ENCODE measurements at regions not wholly inside any gene's neighbourhood (a gene's known extent, or its start where the extent isn't known, plus 50 kb on each side); places are given as distances from the start of the nearest gene placed in this dataset.

DNA sequence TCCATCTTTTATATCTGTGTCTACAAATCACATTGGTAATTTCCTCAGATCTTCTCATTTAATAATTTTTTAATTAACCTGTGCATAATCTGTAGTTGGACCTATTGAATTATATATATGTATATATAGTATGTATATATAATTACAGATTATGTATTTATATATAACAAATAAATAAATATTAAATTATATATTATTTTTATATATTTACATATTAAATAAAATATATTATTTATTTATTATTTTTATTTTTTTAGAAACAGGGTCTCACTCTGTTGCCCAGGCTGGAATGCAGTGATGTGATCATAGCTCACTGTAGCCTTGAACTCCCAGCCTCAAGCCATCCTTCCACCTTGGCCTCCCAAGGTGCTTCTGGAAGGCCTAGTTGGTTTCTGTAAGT, 197.9 kb downstream of the FGF9 start:
- Histone ChIP-seq H3K36me3 (no peaks in the 10 kb centered on the region), H3K9me3 (peaks cover 0 to 5% (median 0%) of the 10 kb centered on the region in 12 donors), H3K4me1 (no peaks in the 10 kb centered on the region), H3K27ac (no peak overlapping the region), H3K4me3 (no peak overlapping the region), H3K27me3 (peaks cover 0 to 3% (median 0%) of the 10 kb centered on the region in 9 donors)
- intact Hi-C loops (cut with DNase I) = no loop called here
- DNase-seq (no peak), ATAC-seq (no peak)
- TF ChIP-seq POLR2A (IDR thresholded peaks at IDR 0.05) = no peak
- TF ChIP-seq, protein P1, sequence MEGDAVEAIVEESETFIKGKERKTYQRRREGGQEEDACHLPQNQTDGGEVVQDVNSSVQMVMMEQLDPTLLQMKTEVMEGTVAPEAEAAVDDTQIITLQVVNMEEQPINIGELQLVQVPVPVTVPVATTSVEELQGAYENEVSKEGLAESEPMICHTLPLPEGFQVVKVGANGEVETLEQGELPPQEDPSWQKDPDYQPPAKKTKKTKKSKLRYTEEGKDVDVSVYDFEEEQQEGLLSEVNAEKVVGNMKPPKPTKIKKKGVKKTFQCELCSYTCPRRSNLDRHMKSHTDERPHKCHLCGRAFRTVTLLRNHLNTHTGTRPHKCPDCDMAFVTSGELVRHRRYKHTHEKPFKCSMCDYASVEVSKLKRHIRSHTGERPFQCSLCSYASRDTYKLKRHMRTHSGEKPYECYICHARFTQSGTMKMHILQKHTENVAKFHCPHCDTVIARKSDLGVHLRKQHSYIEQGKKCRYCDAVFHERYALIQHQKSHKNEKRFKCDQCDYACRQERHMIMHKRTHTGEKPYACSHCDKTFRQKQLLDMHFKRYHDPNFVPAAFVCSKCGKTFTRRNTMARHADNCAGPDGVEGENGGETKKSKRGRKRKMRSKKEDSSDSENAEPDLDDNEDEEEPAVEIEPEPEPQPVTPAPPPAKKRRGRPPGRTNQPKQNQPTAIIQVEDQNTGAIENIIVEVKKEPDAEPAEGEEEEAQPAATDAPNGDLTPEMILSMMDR (IDR thresholded peaks at IDR 0.05) = no peak

DNA sequence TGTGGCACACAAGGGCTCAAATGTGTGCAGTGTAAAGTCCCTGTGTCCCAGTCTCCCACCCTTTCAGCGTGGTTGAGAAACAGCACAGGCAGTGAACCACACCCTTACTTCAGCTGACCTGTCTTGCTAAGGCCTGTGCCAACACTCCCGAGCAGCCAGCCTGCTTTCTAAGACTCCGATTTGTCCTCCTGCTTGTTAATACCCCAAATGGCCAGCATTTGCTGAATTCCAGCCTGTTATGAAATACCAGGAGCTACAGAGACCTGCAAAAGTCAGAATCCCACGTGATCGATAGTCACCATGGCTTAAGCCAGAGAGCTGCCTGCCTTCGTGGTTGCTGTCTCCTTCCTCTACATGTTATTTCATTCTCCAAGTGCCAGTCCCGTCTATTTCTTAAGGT, 200.5 kb downstream of the FGF9 start:
- Histone ChIP-seq H3K4me1 (no peaks in the 10 kb centered on the region), H3K4me3 (no peak overlapping the region), H3K9me3 (no peaks in the 10 kb centered on the region), H3K27ac (no peak overlapping the region), H3K36me3 (no peaks in the 10 kb centered on the region), H3K27me3 (peaks cover 0 to 3% (median 0%) of the 10 kb centered on the region in 9 donors)
- ATAC-seq = no peak
- 82 to 88% (median 87%) methylated on average over 7 of the region's 7 CpGs for WGBS, 4 donors
- TF ChIP-seq, protein P1 (IDR thresholded peaks at IDR 0.05) = no peak
- no peak for TF ChIP-seq POLR2A (IDR thresholded peaks at IDR 0.05)
- intact Hi-C loops (cut with DNase I) = loop anchor here in 1 of 10 donors (10.0 kb wide), 1 partner anchor 883 kb away; no protein-coding TSS in a partner anchor
- DNase-seq = no peak

DNA sequence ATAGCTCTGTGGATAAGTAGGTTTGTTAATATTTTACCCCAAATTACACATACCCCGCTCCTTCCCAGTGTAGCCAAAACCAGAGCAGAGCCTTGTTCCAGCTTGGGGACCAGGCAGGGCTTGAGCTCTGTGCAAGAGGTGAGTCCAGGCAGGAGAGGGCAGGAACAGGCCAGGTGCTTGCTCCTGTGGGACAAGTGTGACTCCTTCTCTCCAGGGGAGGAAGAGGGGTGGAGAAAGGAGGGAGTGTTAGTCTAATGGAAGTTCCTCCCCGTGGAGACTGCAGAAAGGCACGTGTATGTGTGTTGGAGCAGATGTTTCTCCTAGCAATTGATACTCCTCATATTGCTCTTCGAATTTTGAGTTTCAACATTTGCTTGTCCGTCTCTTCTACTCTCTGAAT, 201.0 kb downstream of the FGF9 start:
- WGBS, 4 donors = 70 to 77% (median 73%) methylated on average over 5 of the region's 5 CpGs
- H3K27me3 ChIP-seq = peaks cover 0 to 3% (median 0%) of the 10 kb centered on the region in 9 donors
- intact Hi-C loops (cut with DNase I) = loop anchor here in 1 of 10 donors (10.0 kb wide), 1 partner anchor 883 kb away; no protein-coding TSS in a partner anchor
- H3K4me1 ChIP-seq = no peaks in the 10 kb centered on the region
- no peak for ATAC-seq
- no peak for DNase-seq
- no peak overlapping the region for H3K4me3 ChIP-seq
- H3K36me3 ChIP-seq = no peaks in the 10 kb centered on the region
- no peaks in the 10 kb centered on the region for H3K9me3 ChIP-seq
- TF ChIP-seq POLR2A (IDR thresholded peaks at IDR 0.05) = no peak
- TF ChIP-seq, protein P1 (IDR thresholded peaks at IDR 0.05) = no peak
- H3K27ac ChIP-seq = no peak overlapping the region

DNA sequence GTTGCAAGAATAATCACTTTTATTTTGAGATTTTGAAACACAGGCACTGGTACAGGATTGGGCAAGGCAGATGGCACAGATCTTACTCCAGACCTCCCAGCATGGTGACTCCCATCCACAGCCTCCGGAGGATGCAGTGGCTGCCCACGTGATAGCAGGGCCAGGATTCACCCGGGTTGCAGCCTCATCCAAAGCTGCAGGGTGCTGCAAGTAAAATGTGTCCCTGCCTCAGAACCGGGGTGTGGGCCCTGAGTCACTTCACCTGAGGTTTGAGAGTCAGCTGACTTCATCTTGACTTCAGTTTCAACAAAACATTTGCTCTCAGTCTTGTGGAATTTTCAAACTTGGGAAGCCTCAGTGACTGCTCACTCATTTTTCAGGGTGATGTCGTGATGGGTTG, 201.9 kb downstream of the FGF9 start:
- H3K9me3 ChIP-seq = no peaks in the 10 kb centered on the region
- H3K27me3 ChIP-seq = peaks cover 0 to 3% (median 0%) of the 10 kb centered on the region in 9 donors
- no peak overlapping the region for H3K4me3 ChIP-seq
- no peaks in the 10 kb centered on the region for H3K36me3 ChIP-seq
- 51 to 75% (median 63%) methylated on average over 5 of the region's 5 CpGs for WGBS, 4 donors
- ATAC-seq (no peak), DNase-seq (no peak)
- no peak overlapping the region for H3K27ac ChIP-seq
- no peak for TF ChIP-seq POLR2A (IDR thresholded peaks at IDR 0.05)
- TF ChIP-seq, protein P1 (IDR thresholded peaks at IDR 0.05) = no peak
- intact Hi-C loops (cut with DNase I) = loop anchor here in 1 of 10 donors (10.0 kb wide), 1 partner anchor 882 kb away; no protein-coding TSS in a partner anchor
- no peaks in the 10 kb centered on the region for H3K4me1 ChIP-seq
